RWPE1 (cell line): ENCODE measurements at regions not wholly inside any gene's neighbourhood (a gene's known extent, or its start where the extent isn't known, plus 50 kb on each side); places are given as distances from the start of the nearest gene placed in this dataset.

Source experiments
- CTCF ChIA-PET: fragments of 350-600 bp; sonication (Branson Sonifier 250); formaldehyde crosslinking; extraction: SDS; loops from one replicate; lab custom pipeline; 2021; lab: Yijun Ruan, JAX
- POLR2A ChIA-PET: fragments of 400-600 bp; formaldehyde crosslinking; extraction: SDS; loops from one replicate; lab custom pipeline; 2020; ENCODE audit warnings: antibody characterized with exemption; ENCODE audit not compliant: low non-redundant PET; lab: Yijun Ruan, JAX
- DNase-seq: peaks from one replicate; pipeline ENCODE4 v3.0.0; 2012; ENCODE audit warnings: low spot score
- H3K27ac ChIP-seq: fragments of 450-650 bp; 2 replicates; pipeline ENCODE4 v1.5.1; 2017
- TF ChIP-seq, protein P1 (sequence below): fragments of 450-650 bp; conservative IDR thresholded peaks from 2 replicates; pipeline ENCODE4 v1.5.1; 2017; ENCODE audit warnings: low read depth, mild to moderate bottlenecking

DNA sequence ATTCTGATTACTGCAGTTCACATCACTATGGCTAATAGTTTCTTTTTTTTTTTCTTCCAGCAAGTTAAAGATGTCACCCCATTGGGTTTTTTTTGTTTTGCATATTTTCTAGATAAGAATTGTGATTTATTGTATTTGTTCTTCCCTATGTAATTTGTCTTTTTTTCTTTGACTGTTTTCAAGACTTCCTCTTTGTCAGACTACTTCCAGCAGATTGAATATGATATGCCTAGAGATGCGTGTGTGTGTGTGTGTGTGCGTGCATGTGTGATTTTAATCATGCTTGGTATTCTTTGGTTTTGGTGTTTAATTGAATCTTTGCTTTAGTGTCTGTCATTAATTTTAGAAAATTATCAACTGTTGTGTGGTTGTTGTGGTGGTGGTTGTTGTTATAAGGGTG lies 166.7 kb upstream of the SLC39A10 start:
- DNase-seq: no peak
- CTCF ChIA-PET: interaction anchor here (0.6 kb wide), 1 partner anchor 176 kb away, joined by 8 read pairs; no protein-coding TSS in a partner anchor
- H3K27ac ChIP-seq: no peak overlapping the region
- TF ChIP-seq, protein P1, sequence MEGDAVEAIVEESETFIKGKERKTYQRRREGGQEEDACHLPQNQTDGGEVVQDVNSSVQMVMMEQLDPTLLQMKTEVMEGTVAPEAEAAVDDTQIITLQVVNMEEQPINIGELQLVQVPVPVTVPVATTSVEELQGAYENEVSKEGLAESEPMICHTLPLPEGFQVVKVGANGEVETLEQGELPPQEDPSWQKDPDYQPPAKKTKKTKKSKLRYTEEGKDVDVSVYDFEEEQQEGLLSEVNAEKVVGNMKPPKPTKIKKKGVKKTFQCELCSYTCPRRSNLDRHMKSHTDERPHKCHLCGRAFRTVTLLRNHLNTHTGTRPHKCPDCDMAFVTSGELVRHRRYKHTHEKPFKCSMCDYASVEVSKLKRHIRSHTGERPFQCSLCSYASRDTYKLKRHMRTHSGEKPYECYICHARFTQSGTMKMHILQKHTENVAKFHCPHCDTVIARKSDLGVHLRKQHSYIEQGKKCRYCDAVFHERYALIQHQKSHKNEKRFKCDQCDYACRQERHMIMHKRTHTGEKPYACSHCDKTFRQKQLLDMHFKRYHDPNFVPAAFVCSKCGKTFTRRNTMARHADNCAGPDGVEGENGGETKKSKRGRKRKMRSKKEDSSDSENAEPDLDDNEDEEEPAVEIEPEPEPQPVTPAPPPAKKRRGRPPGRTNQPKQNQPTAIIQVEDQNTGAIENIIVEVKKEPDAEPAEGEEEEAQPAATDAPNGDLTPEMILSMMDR: no peak
- POLR2A ChIA-PET: no interaction called here

DNA sequence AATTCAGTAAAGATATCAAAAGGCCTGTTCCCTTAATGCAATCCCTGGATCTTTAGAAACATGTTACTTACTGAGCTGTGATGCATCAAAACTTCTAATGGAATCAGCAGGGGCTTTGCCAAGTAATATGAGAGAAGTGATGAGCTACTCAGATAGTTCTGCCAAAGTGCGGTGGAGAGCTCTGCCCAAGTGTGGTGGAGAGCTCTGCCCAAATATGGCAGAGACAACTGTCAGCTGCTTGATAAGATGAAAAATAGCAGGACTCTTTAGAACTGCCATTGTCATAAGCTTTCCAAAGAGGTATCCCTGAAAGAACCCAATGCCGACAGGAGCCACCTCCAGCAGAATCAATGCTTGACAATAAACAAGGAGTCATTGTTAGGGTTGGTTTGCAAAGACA lies 167.9 kb upstream of the SLC39A10 start:
- DNase-seq: no peak
- no peak overlapping the region for H3K27ac ChIP-seq
- ChIA-PET CTCF (interaction anchor here (0.7 kb wide), 1 partner anchor 129 kb away, joined by 3 read pairs; no protein-coding TSS in a partner anchor), POLR2A (no interaction called here)
- TF ChIP-seq, protein P1: no peak

DNA sequence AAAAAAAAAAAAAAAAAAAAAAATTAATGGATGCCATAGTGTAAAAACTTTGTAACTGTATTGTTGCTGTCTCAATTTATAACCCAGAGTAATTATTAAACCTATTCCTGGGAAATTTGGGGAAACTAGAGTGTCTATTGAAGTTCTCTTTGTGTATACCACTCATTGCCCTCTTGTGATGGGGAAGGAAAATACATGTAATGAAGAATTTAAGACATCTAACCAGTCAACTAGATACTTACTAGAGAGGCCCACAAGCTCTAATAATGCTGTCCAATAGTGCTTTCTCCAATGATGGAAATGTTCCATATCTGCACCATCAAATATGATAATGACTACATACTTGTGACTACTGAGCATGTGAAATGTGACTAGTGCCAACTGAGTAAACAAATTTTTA lies 168.5 kb upstream of the SLC39A10 start:
- H3K27ac ChIP-seq: no peak overlapping the region
- CTCF ChIA-PET: interaction anchor here (0.7 kb wide), 1 partner anchor 130 kb away, joined by 3 read pairs; no protein-coding TSS in a partner anchor
- TF ChIP-seq, protein P1: no peak
- no peak for DNase-seq
- POLR2A ChIA-PET: no interaction called here

DNA sequence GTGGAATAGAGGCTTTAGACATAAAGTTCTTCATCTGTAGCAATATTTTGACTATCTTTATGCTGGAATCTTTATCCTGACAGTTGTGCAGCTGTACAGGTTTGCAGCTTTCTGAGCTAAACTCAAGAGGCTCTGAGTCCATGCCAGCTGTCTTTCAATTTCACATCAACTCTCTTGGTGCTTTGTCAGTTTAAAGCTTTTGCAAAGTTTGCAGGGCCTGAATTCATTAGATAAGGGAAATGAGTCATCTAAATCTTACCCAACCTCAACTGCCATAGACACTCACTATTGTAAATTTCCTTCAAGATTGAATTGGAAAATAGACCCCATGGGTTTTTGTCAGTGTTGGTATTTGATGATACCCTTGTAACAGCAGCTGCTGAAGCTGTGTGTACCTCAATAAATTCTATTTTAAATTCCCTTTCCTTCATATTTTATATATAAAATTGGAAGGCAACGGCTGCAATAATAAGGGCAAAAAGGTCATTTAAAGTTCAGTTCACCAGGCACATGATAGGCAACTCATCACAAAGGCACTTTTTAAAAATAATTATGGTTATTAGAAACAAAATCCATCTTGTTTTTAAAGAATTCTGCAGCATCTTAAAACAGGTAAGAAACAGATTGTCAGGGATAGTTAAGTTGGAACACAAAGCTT lies 169.9 kb upstream of the SLC39A10 start:
- CTCF ChIA-PET: no interaction called here
- no peak overlapping the region for H3K27ac ChIP-seq
- POLR2A ChIA-PET: no interaction called here
- TF ChIP-seq, protein P1: no peak
- DNase-seq: peak; percentile 53

DNA sequence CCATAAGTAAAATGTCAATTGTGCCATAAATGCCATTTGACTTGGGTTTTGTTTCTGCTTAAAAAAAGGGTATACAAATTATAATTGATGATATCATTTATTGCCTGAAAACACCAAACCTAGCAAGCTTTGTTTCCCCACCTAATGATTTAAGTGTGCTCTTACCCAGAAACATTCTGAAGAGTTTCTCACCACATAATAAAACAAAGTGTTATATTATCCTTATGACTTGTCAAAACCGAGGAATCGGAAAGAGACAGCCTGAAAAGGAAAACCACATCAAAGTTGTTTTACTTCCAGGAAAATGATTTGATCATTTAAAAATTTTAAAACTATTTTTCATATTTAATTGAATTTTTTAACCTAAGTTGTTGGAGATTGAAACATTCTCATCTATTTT lies 170.5 kb upstream of the SLC39A10 start:
- H3K27ac ChIP-seq: no peak overlapping the region
- POLR2A ChIA-PET: no interaction called here
- DNase-seq: no peak
- CTCF ChIA-PET: no interaction called here
- TF ChIP-seq, protein P1: no peak

DNA sequence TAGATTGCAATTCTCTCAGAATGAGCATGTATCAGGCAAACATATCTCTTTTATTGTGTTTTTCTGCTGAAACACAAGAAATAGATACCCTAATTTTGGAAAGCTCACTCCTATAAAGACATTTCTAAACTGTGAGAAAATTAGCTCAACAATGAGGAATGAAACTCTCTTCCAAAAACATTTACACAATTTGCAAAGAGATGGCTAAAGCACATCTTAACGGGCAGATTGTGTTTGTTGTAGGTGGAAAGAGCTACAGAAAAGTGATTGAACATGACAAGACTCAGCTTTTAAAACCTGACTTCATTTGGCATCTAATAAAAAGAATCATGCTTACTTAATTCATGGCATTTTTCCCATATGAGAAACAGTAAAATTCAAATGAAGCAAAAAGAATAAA lies 175.0 kb upstream of the SLC39A10 start:
- DNase-seq: no peak
- H3K27ac ChIP-seq: no peak overlapping the region
- ChIA-PET POLR2A (no interaction called here), CTCF (interaction anchor here (0.9 kb wide), 1 partner anchor 16 kb away, joined by 3 read pairs; no protein-coding TSS in a partner anchor)
- TF ChIP-seq, protein P1: no peak
